ENCODE measurements at regions not wholly inside any gene's neighbourhood (a gene's known extent, or its start where the extent isn't known, plus 50 kb on each side); places are given as distances from the start of the nearest gene placed in this dataset.

DNA sequence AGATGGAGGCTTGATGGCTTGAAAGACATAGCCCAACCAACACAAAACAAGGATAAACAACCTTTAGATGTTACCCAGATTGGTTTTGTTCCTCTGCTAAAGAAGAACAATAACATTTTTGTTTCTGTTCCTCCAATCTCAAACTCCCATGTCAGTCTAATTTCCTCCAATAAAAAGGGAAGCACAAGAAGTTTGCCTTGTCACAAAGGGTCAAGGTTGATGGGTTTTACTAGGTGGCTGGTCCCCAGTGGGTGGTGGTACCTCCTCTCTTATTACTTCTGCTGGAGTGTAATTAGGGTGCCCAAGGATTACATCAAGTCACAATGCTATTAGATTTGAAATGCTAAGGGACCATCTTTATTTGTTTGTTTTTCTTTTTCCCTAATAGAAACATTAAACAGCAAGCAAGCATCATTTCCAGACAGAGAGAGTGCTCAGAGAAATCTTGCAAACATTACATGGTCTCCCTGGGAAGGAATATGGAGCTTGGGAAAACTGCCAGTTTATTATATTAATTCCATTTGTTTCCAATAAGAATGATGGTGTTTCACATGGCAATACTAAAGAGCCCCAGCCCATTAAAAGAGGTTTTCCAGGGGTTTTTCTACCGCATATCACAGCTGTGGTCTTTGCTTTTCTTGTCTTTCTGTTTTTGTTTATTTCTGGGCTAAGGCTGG lies 78.3 kb upstream of the AOAH start:
- DNase-seq (ENCODE audit: low spot score): no peak

GRCh38 chr7:36796850-36797536 lies 72.7 kb upstream of the AOAH start:
- no peak for DNase-seq (ENCODE audit: low spot score)
- FAIRE-seq: no peak

More for the DNA sequence above, 78.3 kb upstream of the AOAH start:
- FAIRE-seq: no peak

- FAIRE-seq (peak; percentile 48), DNase-seq (ENCODE audit: low spot score) (no peak)
These were observed 71.2 kb upstream of the AOAH start for GRCh38 chr7:36795451-36796021.

GRCh38 chr7:36794689-36795088 lies 70.4 kb upstream of the AOAH start:
- peak; percentile 83 for DNase-seq (ENCODE audit: low spot score)
- FAIRE-seq: peak; percentile 68

- FAIRE-seq: no peak
- DNase-seq (ENCODE audit: low spot score): no peak
These were observed 68.1 kb upstream of the AOAH start for GRCh38 chr7:36792421-36792820.

DNA sequence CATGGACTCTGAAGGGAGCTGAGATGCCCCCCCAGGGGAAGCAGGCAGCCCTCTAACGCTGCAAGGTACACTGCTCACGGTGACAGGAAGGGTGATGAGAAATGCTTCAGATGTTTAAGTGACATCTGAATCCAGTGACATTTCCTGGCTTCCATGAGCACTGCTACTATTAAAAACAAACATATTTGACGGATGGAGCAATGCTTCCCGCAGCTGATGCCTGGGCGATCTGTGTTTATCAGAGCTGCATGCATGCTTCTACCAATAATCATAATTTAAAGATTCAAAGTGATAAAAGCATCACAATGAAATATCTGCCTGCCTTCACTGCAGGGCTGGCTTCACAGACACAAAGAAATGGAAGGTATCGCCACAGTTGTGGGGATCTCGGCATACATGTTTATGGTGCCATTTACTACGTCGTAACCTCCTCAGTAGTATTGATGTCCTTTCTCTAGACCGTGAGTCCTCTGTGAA lies 66.1 kb upstream of the AOAH start:
- DNase-seq (ENCODE audit: low spot score): no peak
- peak; percentile 30 for FAIRE-seq

- no peak for FAIRE-seq
- no peak for DNase-seq (ENCODE audit: low spot score)
These were observed 64.7 kb upstream of the AOAH start for GRCh38 chr7:36788825-36789470.

DNA sequence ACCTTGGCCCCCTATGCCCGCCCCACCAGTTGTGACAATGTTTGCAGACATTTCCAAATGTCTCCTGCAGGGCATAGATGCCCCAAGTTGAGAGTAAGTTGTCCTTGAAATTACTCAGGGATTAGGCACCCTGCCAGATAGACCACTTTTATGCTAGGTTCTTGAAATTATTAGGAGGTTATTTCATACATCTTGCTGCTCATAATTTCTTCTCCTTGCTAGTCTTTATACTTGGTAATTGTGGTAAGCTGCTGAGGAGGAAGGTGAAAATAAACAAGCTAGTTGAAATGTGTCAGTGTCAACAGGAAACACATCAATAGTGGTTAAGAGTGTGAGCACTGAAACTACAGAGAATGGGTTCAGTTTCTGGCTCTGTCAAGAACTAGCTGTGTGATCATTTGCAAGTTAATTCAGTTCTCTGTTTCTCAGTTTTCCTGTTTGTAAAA lies 63.7 kb upstream of the AOAH start:
- FAIRE-seq (no peak), DNase-seq (ENCODE audit: low spot score) (no peak)

GRCh38 chr7:36784991-36785940 lies 61.0 kb upstream of the AOAH start:
- DNase-seq (ENCODE audit: low spot score) (no peak), FAIRE-seq (no peak)

- DNase-seq (ENCODE audit: low spot score) (no peak), FAIRE-seq (peak; percentile 9)
These were observed 56.9 kb upstream of the AOAH start for GRCh38 chr7:36781011-36781738.

DNA sequence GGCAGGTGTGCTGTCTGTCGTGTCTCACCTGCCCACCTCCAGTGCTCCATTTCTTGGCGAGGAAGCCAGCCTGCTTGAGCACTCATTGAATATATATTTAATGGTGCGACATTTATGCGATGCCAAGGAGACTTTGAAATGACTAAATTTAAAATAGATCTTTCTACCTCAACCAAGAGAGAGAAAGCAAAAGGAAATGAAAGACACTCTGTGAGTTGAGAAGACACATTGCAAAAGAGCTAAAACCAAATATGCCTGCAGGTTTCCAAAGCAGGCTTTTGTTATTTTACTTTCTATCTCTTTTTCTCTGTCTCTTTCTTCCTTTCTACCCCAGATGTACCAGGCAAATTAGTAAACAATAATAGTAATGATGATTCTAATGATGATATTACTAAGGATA lies 53.6 kb upstream of the AOAH start:
- DNase-seq (ENCODE audit: low spot score): no peak
- no peak for FAIRE-seq

DNA sequence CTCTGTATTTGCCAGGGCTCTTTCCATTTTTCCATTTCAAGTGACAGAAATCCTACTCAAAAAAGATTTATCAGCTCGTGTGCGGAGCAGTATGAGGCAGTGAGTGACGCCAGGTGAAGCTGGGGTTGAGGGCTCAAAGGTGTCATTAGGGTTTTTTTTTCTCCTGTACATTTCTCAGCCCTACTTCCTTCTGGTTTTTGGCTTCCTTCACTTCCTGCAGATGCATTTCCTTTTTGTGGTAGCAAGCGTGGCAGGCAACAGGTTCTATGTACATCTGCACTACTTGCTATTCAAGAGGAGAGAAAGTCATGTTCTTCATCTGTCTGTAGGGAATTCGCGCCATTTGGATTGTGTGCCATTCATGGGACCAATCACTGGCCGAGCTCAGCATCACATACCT lies 52.8 kb upstream of the AOAH start:
- FAIRE-seq (no peak), DNase-seq (ENCODE audit: low spot score) (no peak)

DNA sequence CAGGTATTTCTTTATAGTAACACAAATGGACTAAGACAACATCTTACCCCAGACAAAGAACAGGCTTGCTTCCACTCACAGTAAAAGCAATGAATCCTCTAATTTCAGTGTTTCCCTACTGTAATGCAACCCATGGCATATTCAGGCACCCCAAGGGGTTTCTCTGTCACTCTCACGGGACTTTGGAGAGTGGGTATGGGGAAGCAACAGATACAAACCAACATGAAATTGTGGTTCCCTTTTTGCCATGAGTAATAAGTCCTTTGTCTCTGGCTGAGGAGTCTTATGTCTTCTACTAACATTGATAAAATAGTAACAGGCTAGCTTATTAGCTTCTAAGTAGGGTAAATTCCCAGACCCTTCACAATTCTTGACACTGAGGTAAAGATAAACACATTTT lies 51.4 kb upstream of the AOAH start:
- DNase-seq (ENCODE audit: low spot score) (no peak), FAIRE-seq (no peak)

GRCh38 chr7:36775061-36775620 lies 50.8 kb upstream of the AOAH start:
- DNase-seq (ENCODE audit: low spot score) (no peak), FAIRE-seq (no peak)
